GM23338 (cell line): ENCODE measurements at regions not wholly inside any gene's neighbourhood (a gene's known extent, or its start where the extent isn't known, plus 50 kb on each side); places are given as distances from the start of the nearest gene placed in this dataset.

ENCODE experiments used
- CTCF ChIP-seq, 2 experiments: fragments of 200-600 bp in 1 of 2; sonication (generic) in 1 of 2; conservative IDR thresholded peaks; 2 replicates each; pipeline versions ENCODE4 v1.5.1 to v1.6.1; 2016 to 2017; ENCODE audit warnings: antibody characterized with exemption in 2 of 2, low read depth in 2 of 2, mild to moderate bottlenecking in 2 of 2, moderate library complexity in 1 of 2
- EZH2 ChIP-seq: fragments of 200-600 bp; sonication (generic); IDR thresholded peaks from one replicate; pipeline ENCODE4 v1.8.0; 2017; ENCODE audit warnings: antibody characterized with exemption, mild to moderate bottlenecking, low read depth; ENCODE audit not compliant: unreplicated experiment
- STAT1 ChIP-seq: IDR thresholded peaks from one replicate; pipeline ENCODE4 v1.6.1; 2016; ENCODE audit warnings: antibody characterized with exemption; ENCODE audit not compliant: unreplicated experiment

GRCh38 chr12:46519407-46519806, 146.8 kb upstream of the SLC38A2 start:
- TF ChIP-seq CTCF (conservative IDR thresholded peaks at IDR 0.05; ENCODE audit: low read depth in 2 of 2) (no peak), EZH2 (no peak), STAT1 (no peak)
